IMR-90 (cell line): ENCODE measurements at regions not wholly inside any gene's neighbourhood (a gene's known extent, or its start where the extent isn't known, plus 50 kb on each side); places are given as distances from the start of the nearest gene placed in this dataset.

Experiments
- ATAC-seq: fragments of 200-7000 bp; cut with Tn5 transposase; 2 replicates; pipeline ENCODE4 v1.9.1; 2020; ENCODE audit warnings: low read depth, mild to moderate bottlenecking, moderate library complexity
- BruUV-seq: library from RNA; stranded (reverse); fragments of 400-500 nt; replicated peaks from 2 replicates; lab custom pipeline; 2021; lab: Mats Ljungman, UMichigan
- CTCF ChIA-PET: fragments of 300-600 bp; formaldehyde crosslinking; extraction: SDS; loops from one replicate; lab custom pipeline; 2021; ENCODE audit warnings: antibody characterized with exemption; lab: Yijun Ruan, JAX
- POLR2A ChIA-PET: fragments of 300-600 bp; sonication (Branson Sonifier 250); formaldehyde crosslinking; loops from one replicate; lab custom pipeline; 2022; ENCODE audit warnings: antibody characterized with exemption; ENCODE audit not compliant: unreplicated experiment; lab: Charles Lee
- DNase-seq: peaks from one replicate; pipeline ENCODE4 v3.0.0; 2013
- H2AFZ ChIP-seq: replicated peaks from 2 replicates; pipeline ENCODE3; 2013; ENCODE audit warnings: low read length, mild to moderate bottlenecking; ENCODE audit not compliant: poor library complexity
- H2AK5ac ChIP-seq: 2 replicates; pipeline ENCODE4 v1.6.1; 2013; ENCODE audit warnings: low read depth, low read length, inconsistent platforms
- H2AK9ac ChIP-seq: replicated peaks from 2 replicates; pipeline ENCODE3; 2013; ENCODE audit warnings: mild to moderate bottlenecking, low read depth, low read length, moderate library complexity; ENCODE audit not compliant: poor library complexity
- H2BK120ac ChIP-seq: 2 replicates; pipeline ENCODE4 v1.6.1; 2013; ENCODE audit warnings: low read depth, low read length, inconsistent platforms
- H2BK15ac ChIP-seq: 3 replicates; pipeline ENCODE4 v1.6.1; 2013; ENCODE audit warnings: low read depth, low read length, inconsistent platforms
- H2BK20ac ChIP-seq: 2 replicates; pipeline ENCODE4 v1.6.1; 2013; ENCODE audit warnings: low read depth, mild to moderate bottlenecking, inconsistent platforms, low read length, moderate library complexity
- H2BK5ac ChIP-seq: 2 replicates; pipeline ENCODE4 v1.6.1; 2013; ENCODE audit warnings: mild to moderate bottlenecking, low read depth, low read length, inconsistent platforms; ENCODE audit not compliant: poor library complexity, severe bottlenecking
- H3K14ac ChIP-seq: replicated peaks from 2 replicates; pipeline ENCODE4 v1.6.1; 2013; ENCODE audit warnings: low read depth, low read length, inconsistent platforms
- H3K18ac ChIP-seq: 2 replicates; pipeline ENCODE4 v1.6.1; 2013; ENCODE audit warnings: low read depth, low read length, control low read depth
- H3K23ac ChIP-seq: 2 replicates; pipeline ENCODE4 v1.6.1; 2013; ENCODE audit warnings: low read depth, low read length, inconsistent platforms
- H3K27ac ChIP-seq: 2 replicates; pipeline ENCODE4 v1.5.1; 2013; ENCODE audit warnings: mild to moderate bottlenecking, control low read depth, low read length; ENCODE audit not compliant: insufficient read depth
- H3K27me3 ChIP-seq: 2 replicates; pipeline ENCODE4 v1.6.1; 2013; ENCODE audit warnings: low read length; ENCODE audit not compliant: control insufficient read depth, insufficient read depth
- H3K36me3 ChIP-seq: 2 replicates; pipeline ENCODE4 v1.6.1; 2013; ENCODE audit warnings: low read length, mixed read lengths; ENCODE audit not compliant: control insufficient read depth, insufficient read depth
- H3K4ac ChIP-seq: 2 replicates; pipeline ENCODE4 v1.6.1; 2013; ENCODE audit warnings: low read depth, low read length, inconsistent platforms
- H3K4me1 ChIP-seq: 2 replicates; pipeline ENCODE4 v1.6.1; 2013; ENCODE audit warnings: low read length, mixed read lengths; ENCODE audit not compliant: control insufficient read depth, insufficient read depth
- H3K4me2 ChIP-seq: 2 replicates; pipeline ENCODE4 v1.6.1; 2013; ENCODE audit warnings: low read depth, mild to moderate bottlenecking, control low read depth, low read length, moderate library complexity
- H3K4me3 ChIP-seq: 2 replicates; pipeline ENCODE4 v1.5.1; 2013; ENCODE audit warnings: low read depth, mild to moderate bottlenecking, control low read depth, low read length, moderate library complexity; ENCODE audit not compliant: insufficient read depth
- H3K56ac ChIP-seq: 2 replicates; pipeline ENCODE4 v1.6.1; 2013; ENCODE audit warnings: low read length, inconsistent platforms; ENCODE audit not compliant: insufficient read depth; ENCODE audit errors: extremely low read depth
- H3K79me1 ChIP-seq, 2 experiments: 2 replicates each; pipeline ENCODE4 v1.6.1; 2013; ENCODE audit warnings: low read length in 2 of 2, inconsistent platforms in 1 of 2, low read depth in 1 of 2
- H3K9ac ChIP-seq: 2 replicates; pipeline ENCODE4 v1.6.1; 2013; ENCODE audit warnings: low read depth, low read length, control low read depth
- H3K9me1 ChIP-seq: 2 replicates; pipeline ENCODE4 v1.6.1; 2013; ENCODE audit warnings: low read length, inconsistent platforms; ENCODE audit not compliant: insufficient read depth
- H3K9me3 ChIP-seq: 2 replicates; pipeline ENCODE4 v1.6.1; 2013; ENCODE audit warnings: low read length; ENCODE audit not compliant: control insufficient read depth, insufficient read depth
- H4K20me1 ChIP-seq: 2 replicates; pipeline ENCODE4 v1.6.1; 2013; ENCODE audit warnings: low read length, inconsistent platforms; ENCODE audit not compliant: insufficient read depth
- H4K5ac ChIP-seq: 2 replicates; pipeline ENCODE4 v1.6.1; 2013; ENCODE audit warnings: mild to moderate bottlenecking, low read depth, low read length, control low read depth
- H4K8ac ChIP-seq, 2 experiments: 2 replicates each; pipeline ENCODE4 v1.6.1; 2013; ENCODE audit warnings: low read depth in 2 of 2, low read length in 2 of 2, control low read depth in 1 of 2, inconsistent platforms in 1 of 2
- H4K91ac ChIP-seq: 2 replicates; pipeline ENCODE4 v1.6.1; 2013; ENCODE audit warnings: low read depth, low read length, inconsistent platforms; ENCODE audit not compliant: insufficient read depth
- CEBPB ChIP-seq: IDR thresholded peaks from 2 replicates; pipeline ENCODE4 v1.6.1; 2012; ENCODE audit warnings: low read depth, low read length, improper control_type of control experiment
- MAFK ChIP-seq: IDR thresholded peaks from 2 replicates; pipeline ENCODE4 v1.6.1; 2012; ENCODE audit warnings: low read depth, low read length, improper control_type of control experiment
- MAZ ChIP-seq: IDR thresholded peaks from 2 replicates; pipeline ENCODE4 v1.6.1; 2012; ENCODE audit warnings: low read depth, mild to moderate bottlenecking, low read length, improper control_type of control experiment, moderate library complexity, borderline replicate concordance
- NFE2L2 ChIP-seq: fragments of 150-350 bp; IDR thresholded peaks from 2 replicates; pipeline ENCODE4 v1.6.1; 2016; ENCODE audit warnings: low read depth, mild to moderate bottlenecking, low read length
- WGBS, 2 experiments: methylation state at CpG; one replicate each; pipeline versions ENCODE4 v1.1.5 to v1.1.7; 2013; ENCODE audit warnings: missing lambda C conversion rate in 2 of 2; ENCODE audit not compliant: insufficient read length in 1 of 2; ENCODE audit errors: extremely low coverage in 2 of 2; 5-methylcytosine and 5-hydroxymethylcytosine counted together
- dilution Hi-C: fragments of 300-500 bp; cut with HindIII; formaldehyde crosslinking; loops from one replicate; pipeline ENCODE4 v1.14.3; 2018; ENCODE audit warnings: low sequenced_read_pairs; ENCODE audit not compliant: unreplicated experiment
- in situ Hi-C: fragments of 300-500 bp; cut with MboI; formaldehyde crosslinking; loops from 3 replicates; pipeline ENCODE4 v1.14.3; 2019; ENCODE audit warnings: low sequenced_read_pairs, inconsistent platforms, mixed read lengths
- intact Hi-C: fragments of 100-400 bp; cut with micrococcal nuclease; formaldehyde crosslinking; loops from 2 replicates; pipeline ENCODE4 v1.10.0; 2022

- ATAC-seq (peak; percentile 57), DNase-seq (peak; percentile 59)
- Histone ChIP-seq H3K4me1 (peaks cover 6% of the 10 kb centered on the region), H2AFZ (peak overlapping the region; percentile 37), H4K8ac (no peak overlapping the region; a peak in 1 of 4 replicates), H4K20me1 (no peaks in the 10 kb centered on the region), H2AK5ac (no peak overlapping the region), H3K4ac (peak overlapping the region; percentile 15; the same call in 1 of the 2 replicates), H3K4me2 (no peak overlapping the region), H4K91ac (peak overlapping the region; percentile 48; the same call in 1 of the 2 replicates), H2BK15ac (peak overlapping the region; percentile 40; the same call in 1 of the 3 replicates), H4K5ac (no peak overlapping the region), H3K27me3 (no peaks in the 10 kb centered on the region), H3K23ac (no peak overlapping the region), H2BK120ac (no peak overlapping the region), H3K79me1 (no peaks in the 10 kb centered on the region), H3K9me1 (peaks cover 2% of the 10 kb centered on the region; the same call in 1 of the 2 replicates), H3K9me3 (no peaks in the 10 kb centered on the region), H3K18ac (peak overlapping the region; percentile 9; the same call in 1 of the 2 replicates), H3K4me3 (no peak overlapping the region), H3K9ac (no peak overlapping the region), H3K14ac (peak overlapping the region; percentile 64; the same call in 1 of the 2 replicates), H2BK20ac (peak overlapping the region; percentile 39; the same call in 1 of the 2 replicates), H2BK5ac (peak overlapping the region; percentile 9), H2AK9ac (no peak overlapping the region), H3K27ac (no peak overlapping the region), H3K36me3 (no peaks in the 10 kb centered on the region), H3K56ac (no peak overlapping the region)
- in situ Hi-C loops, result no loop called here
- dilution Hi-C loops, result no loop called here
- ChIA-PET CTCF (interaction anchor here (0.6 kb wide), 1 partner anchor 184 kb away, joined by 4 read pairs; no protein-coding TSS in a partner anchor), POLR2A (no interaction called here)
- BruUV-seq, result no TSS peak
- WGBS, 2 experiments, result 80% methylated on average over 1 of the region's 3 CpGs; no CpG with 5 or more reads in 1 of the 2 experiments
- intact Hi-C loops, result no loop called here
- TF ChIP-seq CEBPB (peak; percentile 86), NFE2L2 (no peak), MAZ (no peak), MAFK (no peak)
These were observed 271.6 kb upstream of the ATP2B1 start for GRCh38 chr12:89980236-89980635.
